ENCODE measurements at regions not wholly inside any gene's neighbourhood (a gene's known extent, or its start where the extent isn't known, plus 50 kb on each side); places are given as distances from the start of the nearest gene placed in this dataset.

DNA sequence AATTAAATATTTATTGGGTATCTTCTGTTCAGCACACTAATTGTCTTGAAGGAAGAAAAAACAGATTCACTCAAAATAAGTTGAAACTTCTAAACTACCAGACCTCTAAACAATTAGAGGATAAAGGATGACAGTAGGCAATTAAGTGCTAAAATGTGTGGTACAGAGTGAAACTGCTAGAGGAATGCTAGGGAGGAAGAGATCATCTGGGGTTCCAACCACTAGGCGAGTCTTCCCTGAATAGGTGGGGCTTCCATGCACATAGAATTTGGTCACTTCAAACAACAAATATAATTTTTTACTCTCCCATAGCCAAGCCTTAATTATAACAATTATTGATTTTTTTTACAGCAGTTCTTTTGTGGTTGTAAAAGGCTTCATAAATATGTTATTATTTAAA is 559.0 kb upstream of the ZEB2 start:
- TF ChIP-seq CTCF (IDR thresholded peaks at IDR 0.05) (no peak), POLR2A (IDR thresholded peaks at IDR 0.05) (no peak)
